Neural cell (in vitro differentiated cells): ENCODE measurements at regions not wholly inside any gene's neighbourhood (a gene's known extent, or its start where the extent isn't known, plus 50 kb on each side); places are given as distances from the start of the nearest gene placed in this dataset.

Experiments used
- H2AFZ ChIP-seq: fragments of 200-600, 300-800 bp; sonication (generic), shearing (Covaris generic); 2 replicates; pipeline ENCODE4 v1.6.0; 2014; ENCODE audit warnings: low read depth, mild to moderate bottlenecking, antibody characterized with exemption, low read length, moderate library complexity
- H3F3A ChIP-seq: fragments of 200-600 bp; shearing (Covaris generic); 2 replicates; pipeline ENCODE4 v1.6.1; 2016; ENCODE audit warnings: mild to moderate bottlenecking, moderate library complexity, mixed read lengths, antibody characterized with exemption, low read length; ENCODE audit not compliant: insufficient read depth, poor library complexity, severe bottlenecking
- H3K27ac ChIP-seq: fragments of 200-600, 300-800 bp; sonication (generic), shearing (Covaris generic); 2 replicates; pipeline ENCODE4 v1.5.1; 2014; ENCODE audit warnings: mild to moderate bottlenecking, low read length, moderate library complexity
- H3K27me3 ChIP-seq: fragments of 300-800, 200-600 bp; sonication (generic), shearing (Covaris generic); 2 replicates; pipeline ENCODE4 v1.6.0; 2014; ENCODE audit warnings: mild to moderate bottlenecking, low read depth, low read length, moderate library complexity; ENCODE audit not compliant: insufficient read depth
- H3K36me3 ChIP-seq: fragments of 300-800, 200-600 bp; sonication (generic), shearing (Covaris generic); 2 replicates; pipeline ENCODE4 v1.5.1; 2014; ENCODE audit warnings: mild to moderate bottlenecking, antibody characterized with exemption, low read length, moderate library complexity; ENCODE audit not compliant: insufficient read depth
- H3K4me2 ChIP-seq: fragments of 300-800, 200-600 bp; sonication (generic), shearing (Covaris generic); 2 replicates; pipeline ENCODE4 v1.6.0; 2014; ENCODE audit warnings: mild to moderate bottlenecking, low read length
- H3K4me3 ChIP-seq: fragments of 300-800, 200-600 bp; sonication (generic), shearing (Covaris generic); 2 replicates; pipeline ENCODE4 v1.5.1; 2014; ENCODE audit warnings: mild to moderate bottlenecking, low read length, moderate library complexity
- H3K79me2 ChIP-seq: fragments of 200-600 bp; shearing (Covaris generic); replicated peaks from 2 replicates; pipeline ENCODE4 v1.6.0; 2014; ENCODE audit warnings: mild to moderate bottlenecking, low read length, moderate library complexity; ENCODE audit not compliant: insufficient read depth
- H3K9ac ChIP-seq: fragments of 300-800, 200-600 bp; sonication (generic), shearing (Covaris generic); 2 replicates; pipeline ENCODE4 v1.6.1; 2016; ENCODE audit warnings: mild to moderate bottlenecking, low read length, mixed read lengths
- H3K9me2 ChIP-seq: fragments of 200-600 bp; shearing (Covaris generic); 2 replicates; pipeline ENCODE4 v1.6.1; 2016; ENCODE audit warnings: mild to moderate bottlenecking, low read length, mixed read lengths; ENCODE audit not compliant: insufficient read depth
- H3K9me3 ChIP-seq: fragments of 200-600, 300-800 bp; sonication (generic), shearing (Covaris generic); 2 replicates; pipeline ENCODE4 v1.6.1; 2016; ENCODE audit warnings: mild to moderate bottlenecking, mixed run types, low read length, moderate library complexity, mixed read lengths
- H4K20me1 ChIP-seq: fragments of 200-600 bp; shearing (Covaris generic); 2 replicates; pipeline ENCODE4 v1.6.1; 2016; ENCODE audit warnings: mild to moderate bottlenecking, mixed run types; ENCODE audit not compliant: insufficient read depth
- CTCF ChIP-seq: fragments of 450-650 bp; IDR thresholded peaks from 2 replicates; pipeline ENCODE4 v1.5.1; 2014; ENCODE audit warnings: antibody characterized with exemption, mild to moderate bottlenecking, moderate library complexity; ENCODE audit not compliant: poor library complexity, severe bottlenecking
- EP300 ChIP-seq: fragments of 450-650 bp; conservative IDR thresholded peaks from 2 replicates; pipeline ENCODE4 v1.6.1; 2014; ENCODE audit warnings: antibody characterized with exemption, mild to moderate bottlenecking, moderate library complexity; ENCODE audit not compliant: poor library complexity, severe bottlenecking
- EZH2 ChIP-seq: fragments of 200-600, 300-800 bp; shearing (Covaris generic), sonication (generic); IDR thresholded peaks from 2 replicates; pipeline ENCODE4 v1.6.1; 2014; ENCODE audit warnings: antibody characterized with exemption, low read length, borderline replicate concordance, mild to moderate bottlenecking; ENCODE audit not compliant: insufficient read depth, poor library complexity, severe bottlenecking
- MXI1 ChIP-seq: fragments of 450-650 bp; conservative IDR thresholded peaks from 2 replicates; pipeline ENCODE4 v1.6.1; 2014; ENCODE audit warnings: antibody characterized with exemption, mild to moderate bottlenecking; ENCODE audit not compliant: poor library complexity, severe bottlenecking
- POLR2AphosphoS5 ChIP-seq: IDR thresholded peaks from 2 replicates; pipeline ENCODE4 v1.6.1; 2012
- RAD21 ChIP-seq: fragments of 450-650 bp; conservative IDR thresholded peaks from 2 replicates; pipeline ENCODE4 v1.6.1; 2014; ENCODE audit warnings: antibody characterized with exemption, mild to moderate bottlenecking, moderate library complexity
- REST ChIP-seq: IDR thresholded peaks from 2 replicates; pipeline ENCODE4 v1.6.1; 2012; ENCODE audit warnings: borderline replicate concordance
- SMC3 ChIP-seq: fragments of 450-650 bp; conservative IDR thresholded peaks from 2 replicates; pipeline ENCODE4 v1.6.1; 2014; ENCODE audit warnings: antibody characterized with exemption, mild to moderate bottlenecking, moderate library complexity; ENCODE audit not compliant: poor library complexity
- TAF1 ChIP-seq: IDR thresholded peaks from 2 replicates; pipeline ENCODE4 v1.6.1; 2012; ENCODE audit warnings: low read depth

- Histone ChIP-seq H3K9ac (no peak overlapping the region), H3K79me2 (no peaks in the 10 kb centered on the region), H3K4me3 (no peak overlapping the region), H3K27ac (no peak overlapping the region), H3K4me2 (no peak overlapping the region), H4K20me1 (no peaks in the 10 kb centered on the region), H2AFZ (no peak overlapping the region), H3K27me3 (no peaks in the 10 kb centered on the region), H3K9me3 (no peaks in the 10 kb centered on the region), H3K36me3 (no peaks in the 10 kb centered on the region), H3F3A (no peaks in the 10 kb centered on the region), H3K9me2 (no peaks in the 10 kb centered on the region)
- TF ChIP-seq EP300, result no peak
- no peak for TF ChIP-seq REST
- no peak for TF ChIP-seq CTCF
- no peak for TF ChIP-seq EZH2
- TF ChIP-seq SMC3, result no peak
- TF ChIP-seq POLR2AphosphoS5, result no peak
- TF ChIP-seq RAD21, result no peak
- no peak for TF ChIP-seq MXI1
- no peak for TF ChIP-seq TAF1
Measured at GRCh38 chr7:96636342-96636860, 73.2 kb downstream of the SEM1 start.

GRCh38 chr7:96629884-96630283 is 79.8 kb downstream of the SEM1 start:
- no peaks in the 10 kb centered on the region for H3K36me3 ChIP-seq
- no peaks in the 10 kb centered on the region for H3K79me2 ChIP-seq
- H4K20me1 ChIP-seq, result no peaks in the 10 kb centered on the region
- no peak overlapping the region for H3K4me2 ChIP-seq
- H3K27ac ChIP-seq, result no peak overlapping the region
- no peaks in the 10 kb centered on the region for H3F3A ChIP-seq
- no peak overlapping the region for H2AFZ ChIP-seq
- H3K9me2 ChIP-seq, result no peaks in the 10 kb centered on the region
- H3K4me3 ChIP-seq, result no peak overlapping the region
- TF ChIP-seq EZH2, result no peak
- no peak for TF ChIP-seq RAD21
- TF ChIP-seq POLR2AphosphoS5, result no peak
- no peak for TF ChIP-seq CTCF
- no peak for TF ChIP-seq TAF1
- TF ChIP-seq MXI1, result no peak
- no peak for TF ChIP-seq EP300
- no peak for TF ChIP-seq SMC3
- no peak for TF ChIP-seq REST
- H3K9me3 ChIP-seq, result no peaks in the 10 kb centered on the region
- no peak overlapping the region for H3K9ac ChIP-seq
- H3K27me3 ChIP-seq, result no peaks in the 10 kb centered on the region
